Cardiac fibroblast (primary cell): ENCODE measurements at regions not wholly inside any gene's neighbourhood (a gene's known extent, or its start where the extent isn't known, plus 50 kb on each side); places are given as distances from the start of the nearest gene placed in this dataset.
A peak's percentile ranks its signal among the peaks of the same experiment; 100 is the strongest.

ENCODE experiments used
- DNase-seq, 2 donors: peaks; one replicate each; pipeline versions ENCODE4 v3.0.0 to v3.0.0-alpha.2; 2010; ENCODE audit warnings: low read depth in 2 of 2
- H3K4me3 ChIP-seq, 2 donors: replicated peaks in 1 of 2; 1 replicate in 1 of 2; 2 replicates in 1 of 2; pipeline ENCODE4 v1.5.1; 2011; ENCODE audit warnings: low read depth in 2 of 2, low read length in 2 of 2, mild to moderate bottlenecking in 2 of 2, moderate library complexity in 1 of 2
- TF ChIP-seq, protein P1 (sequence below): IDR thresholded peaks from one replicate; pipeline ENCODE4 v1.5.1; 2011; ENCODE audit warnings: low read depth, mild to moderate bottlenecking, low read length, inconsistent platforms

GRCh38 chr6:164331026-164331425, 916.5 kb downstream of the QKI start:
- peak in 1 of 2 donors; percentile 9 for DNase-seq
- TF ChIP-seq, protein P1, sequence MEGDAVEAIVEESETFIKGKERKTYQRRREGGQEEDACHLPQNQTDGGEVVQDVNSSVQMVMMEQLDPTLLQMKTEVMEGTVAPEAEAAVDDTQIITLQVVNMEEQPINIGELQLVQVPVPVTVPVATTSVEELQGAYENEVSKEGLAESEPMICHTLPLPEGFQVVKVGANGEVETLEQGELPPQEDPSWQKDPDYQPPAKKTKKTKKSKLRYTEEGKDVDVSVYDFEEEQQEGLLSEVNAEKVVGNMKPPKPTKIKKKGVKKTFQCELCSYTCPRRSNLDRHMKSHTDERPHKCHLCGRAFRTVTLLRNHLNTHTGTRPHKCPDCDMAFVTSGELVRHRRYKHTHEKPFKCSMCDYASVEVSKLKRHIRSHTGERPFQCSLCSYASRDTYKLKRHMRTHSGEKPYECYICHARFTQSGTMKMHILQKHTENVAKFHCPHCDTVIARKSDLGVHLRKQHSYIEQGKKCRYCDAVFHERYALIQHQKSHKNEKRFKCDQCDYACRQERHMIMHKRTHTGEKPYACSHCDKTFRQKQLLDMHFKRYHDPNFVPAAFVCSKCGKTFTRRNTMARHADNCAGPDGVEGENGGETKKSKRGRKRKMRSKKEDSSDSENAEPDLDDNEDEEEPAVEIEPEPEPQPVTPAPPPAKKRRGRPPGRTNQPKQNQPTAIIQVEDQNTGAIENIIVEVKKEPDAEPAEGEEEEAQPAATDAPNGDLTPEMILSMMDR, result no peak
- H3K4me3 ChIP-seq, result no peak overlapping the region

GRCh38 chr6:164325168-164325567, 910.6 kb downstream of the QKI start:
- TF ChIP-seq, protein P1, result no peak

GRCh38 chr6:164322533-164322932, 908.0 kb downstream of the QKI start:
- TF ChIP-seq, protein P1, result no peak
- peak; percentile 94 to 95 for DNase-seq
- no peak overlapping the region for H3K4me3 ChIP-seq

More at GRCh38 chr6:164325168-164325567, 910.6 kb downstream of the QKI start:
- no peak overlapping the region for H3K4me3 ChIP-seq
- no peak for DNase-seq

DNA sequence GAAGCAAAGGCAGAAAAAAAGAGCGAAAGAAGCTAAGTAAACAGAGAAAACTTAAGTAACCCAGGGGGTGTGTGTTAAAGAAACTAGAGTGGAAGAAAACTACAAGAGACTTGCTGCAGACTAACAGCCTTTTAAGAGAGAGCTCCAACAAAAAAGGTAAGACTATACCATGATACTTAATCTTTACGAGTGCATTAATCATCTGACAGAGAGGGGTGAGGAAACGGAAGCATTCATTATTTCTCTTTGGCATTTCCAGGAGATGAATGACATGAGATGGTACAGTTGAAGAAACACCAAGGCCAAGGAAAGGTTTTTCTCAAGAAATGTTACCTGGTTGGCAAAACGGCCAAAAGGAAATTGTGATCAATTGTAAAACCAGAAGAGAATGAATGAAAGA, 906.8 kb downstream of the QKI start:
- DNase-seq, result no peak
- TF ChIP-seq, protein P1, result no peak
- no peak overlapping the region for H3K4me3 ChIP-seq

DNA sequence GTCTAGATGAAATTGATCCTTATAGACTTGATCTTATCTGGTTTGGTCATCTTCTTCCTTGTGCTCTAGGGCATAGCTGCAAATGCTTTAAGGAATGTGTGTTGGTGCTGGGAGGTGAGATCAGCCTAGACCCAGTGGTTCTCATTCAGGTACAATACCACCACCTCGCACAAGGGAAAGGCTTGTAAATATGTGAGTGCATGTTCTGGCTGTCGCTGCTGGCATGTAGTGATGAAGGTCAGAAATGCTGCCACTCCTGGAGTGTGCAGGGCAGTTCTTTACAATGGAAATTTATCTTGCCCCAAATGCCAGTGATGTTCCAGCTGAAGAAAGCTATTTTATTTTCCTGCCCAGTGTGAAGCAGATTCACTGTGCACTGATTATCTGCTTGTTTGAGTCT, 900.9 kb downstream of the QKI start:
- TF ChIP-seq, protein P1, result no peak
- no peak overlapping the region for H3K4me3 ChIP-seq
- no peak for DNase-seq

- DNase-seq, result no peak
- no peak overlapping the region for H3K4me3 ChIP-seq
- TF ChIP-seq, protein P1, result no peak
Observed at GRCh38 chr6:164308339-164308738, 893.8 kb downstream of the QKI start.
